ENCODE measurements at regions not wholly inside any gene's neighbourhood (a gene's known extent, or its start where the extent isn't known, plus 50 kb on each side); places are given as distances from the start of the nearest gene placed in this dataset.

DNA sequence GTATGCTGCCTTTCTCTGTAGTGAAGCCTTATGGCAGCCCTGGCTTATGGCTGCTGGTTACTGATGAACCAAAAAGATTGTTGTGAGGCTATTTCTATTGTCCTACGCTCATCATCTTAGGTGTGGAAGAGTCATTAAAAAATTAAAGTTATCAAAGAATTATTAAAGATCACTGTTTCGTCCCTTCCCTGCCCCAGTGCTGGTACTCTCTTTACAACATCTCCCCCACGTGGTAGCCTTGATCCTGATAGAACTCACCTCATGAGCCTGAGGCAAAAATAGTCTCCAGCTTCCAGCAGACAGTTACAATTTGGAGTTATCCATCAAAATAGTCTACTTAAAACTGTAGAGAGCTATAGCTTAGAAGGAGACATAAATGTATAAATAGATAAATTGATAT lies 201.5 kb downstream of the S1PR1 start:
- TF ChIP-seq, protein P1, sequence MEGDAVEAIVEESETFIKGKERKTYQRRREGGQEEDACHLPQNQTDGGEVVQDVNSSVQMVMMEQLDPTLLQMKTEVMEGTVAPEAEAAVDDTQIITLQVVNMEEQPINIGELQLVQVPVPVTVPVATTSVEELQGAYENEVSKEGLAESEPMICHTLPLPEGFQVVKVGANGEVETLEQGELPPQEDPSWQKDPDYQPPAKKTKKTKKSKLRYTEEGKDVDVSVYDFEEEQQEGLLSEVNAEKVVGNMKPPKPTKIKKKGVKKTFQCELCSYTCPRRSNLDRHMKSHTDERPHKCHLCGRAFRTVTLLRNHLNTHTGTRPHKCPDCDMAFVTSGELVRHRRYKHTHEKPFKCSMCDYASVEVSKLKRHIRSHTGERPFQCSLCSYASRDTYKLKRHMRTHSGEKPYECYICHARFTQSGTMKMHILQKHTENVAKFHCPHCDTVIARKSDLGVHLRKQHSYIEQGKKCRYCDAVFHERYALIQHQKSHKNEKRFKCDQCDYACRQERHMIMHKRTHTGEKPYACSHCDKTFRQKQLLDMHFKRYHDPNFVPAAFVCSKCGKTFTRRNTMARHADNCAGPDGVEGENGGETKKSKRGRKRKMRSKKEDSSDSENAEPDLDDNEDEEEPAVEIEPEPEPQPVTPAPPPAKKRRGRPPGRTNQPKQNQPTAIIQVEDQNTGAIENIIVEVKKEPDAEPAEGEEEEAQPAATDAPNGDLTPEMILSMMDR (IDR thresholded peaks at IDR 0.05): peak; percentile 40
- TF ChIP-seq EZH2 (IDR thresholded peaks at IDR 0.05): no peak

All from neural progenitor cell (in vitro differentiated cells).